GM19023 (cell line): ENCODE measurements at regions not wholly inside any gene's neighbourhood (a gene's known extent, or its start where the extent isn't known, plus 50 kb on each side); places are given as distances from the start of the nearest gene placed in this dataset.
"Not testable (repeated sequence)": the region's sequence is repeated elsewhere in the genome, so short reads cannot be mapped to it uniquely, and the experiment has no call there.

ENCODE experiments used
- ATAC-seq: cut with Tn5 transposase; IDR thresholded peaks from one replicate; pipeline ENCODE4 v1.9.1; 2021; ENCODE audit warnings: mild to moderate bottlenecking, moderate library complexity; ENCODE audit not compliant: unreplicated experiment

DNA sequence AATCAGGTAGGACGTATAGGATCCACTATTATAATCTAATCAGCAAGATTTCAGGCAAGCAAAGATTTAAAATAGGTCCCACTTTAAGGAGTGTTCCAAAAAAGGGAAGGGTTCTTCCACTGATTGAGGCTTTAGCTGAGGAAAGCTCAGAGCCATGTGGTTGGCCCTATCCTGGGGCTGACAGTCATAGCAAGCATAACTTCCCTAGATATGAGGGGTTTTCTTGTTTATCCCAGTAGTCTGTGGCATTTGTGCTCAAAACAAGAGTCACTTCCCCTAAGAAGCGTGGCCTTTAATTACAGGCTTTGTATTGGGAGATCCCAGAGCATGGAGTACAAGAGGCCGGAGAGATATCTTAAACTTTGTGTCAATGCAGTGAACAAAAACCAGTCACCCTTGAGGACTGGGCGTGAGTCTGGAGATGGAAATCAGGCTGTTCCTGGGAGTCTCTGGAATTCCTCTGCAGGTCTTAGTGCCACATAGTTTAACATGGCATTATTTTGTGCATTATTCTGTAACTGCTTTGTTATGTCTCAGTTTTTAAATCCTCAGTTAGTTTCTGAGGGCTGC, 136.9 kb upstream of the FBXO11 start:
- no peak for ATAC-seq

DNA sequence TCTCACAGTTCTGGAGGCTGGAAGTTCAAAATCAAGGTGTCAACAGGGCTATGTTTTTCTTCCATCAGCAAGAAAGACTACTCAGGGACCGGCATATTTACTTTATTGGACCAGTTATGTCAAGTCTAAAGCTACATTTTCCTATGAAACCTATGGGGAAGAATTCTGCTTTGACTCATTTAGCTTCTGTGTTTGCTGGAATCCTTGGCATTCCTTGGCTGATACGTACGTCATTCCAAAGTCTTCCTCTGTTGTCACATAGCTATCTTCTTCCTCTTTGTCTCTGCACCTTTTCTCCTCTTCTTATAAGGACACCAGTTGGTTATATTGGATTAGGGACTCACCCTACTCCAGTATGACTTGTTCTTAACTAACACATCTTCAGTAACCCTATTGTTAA, 137.4 kb upstream of the FBXO11 start:
- ATAC-seq: no peak

DNA sequence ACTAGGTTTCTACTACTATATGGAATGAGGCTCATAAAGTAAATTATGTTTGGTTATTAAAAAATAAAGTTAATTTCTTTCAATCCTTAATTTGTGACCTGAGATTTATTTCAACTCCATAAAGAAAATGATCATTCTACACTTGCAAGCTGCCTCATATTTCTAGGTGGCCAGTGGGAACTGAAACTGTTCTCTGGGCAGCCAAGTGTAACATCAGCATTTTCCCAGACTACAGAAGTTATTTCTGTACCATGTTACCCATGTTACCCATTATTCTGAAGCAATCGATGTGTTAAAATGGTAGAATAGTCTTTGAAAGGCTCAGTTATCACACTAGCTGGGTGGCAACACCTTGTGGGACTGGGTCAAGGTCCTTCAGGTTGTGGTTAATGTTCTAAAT, 139.3 kb upstream of the FBXO11 start:
- ATAC-seq: no peak

DNA sequence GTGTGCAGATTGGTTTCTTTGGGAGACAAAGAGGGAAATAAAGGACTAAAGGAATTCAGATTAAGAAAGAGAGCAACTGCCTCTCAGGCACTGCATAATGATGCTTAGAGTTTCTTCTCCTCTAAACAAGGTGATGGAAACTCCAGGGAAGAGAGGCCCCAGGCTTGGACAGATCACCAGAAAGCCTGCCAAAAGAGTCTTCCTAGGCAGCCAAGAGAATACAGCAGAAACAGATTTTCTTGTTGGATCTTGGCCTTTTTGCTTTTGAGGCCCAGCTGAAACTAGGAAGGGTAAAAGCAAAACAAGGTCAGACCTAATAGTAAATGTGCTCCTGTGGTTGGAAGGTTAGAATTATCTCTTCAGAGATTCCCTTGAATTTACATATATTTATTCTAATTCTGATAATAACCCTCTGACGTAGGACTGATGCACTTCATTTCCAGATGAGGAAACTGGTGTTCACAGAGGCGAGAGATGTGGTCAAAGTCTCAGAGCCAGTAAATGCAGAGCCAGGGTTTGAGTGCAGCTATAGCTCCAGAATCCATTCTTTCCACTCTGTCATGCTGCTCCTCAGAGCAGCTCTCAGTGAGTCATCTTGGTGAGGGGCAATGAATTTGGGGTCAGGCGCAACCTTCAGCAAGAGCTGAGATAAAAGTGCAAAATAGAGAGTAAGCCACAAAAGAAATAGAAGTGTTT, 142.3 kb upstream of the FBXO11 start:
- ATAC-seq: no peak

DNA sequence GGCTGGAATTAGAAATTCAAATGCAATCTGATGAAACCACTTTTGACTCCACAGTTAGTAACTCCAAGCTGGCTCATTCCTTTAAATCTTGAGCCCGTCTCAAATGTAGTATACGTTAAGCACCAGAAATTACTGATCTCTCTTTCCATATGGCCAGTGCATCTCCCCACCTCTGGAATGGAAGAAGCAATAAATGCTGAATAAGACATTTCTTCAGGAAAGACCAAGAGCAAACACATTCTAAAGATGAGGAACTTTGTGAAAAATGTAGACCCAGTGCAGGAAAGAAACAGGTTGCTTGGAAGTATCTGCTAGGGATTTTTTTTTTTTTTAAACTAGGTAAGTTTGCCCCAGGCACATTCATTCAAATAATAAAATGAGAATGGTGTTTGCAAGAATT, 143.1 kb upstream of the FBXO11 start:
- no peak for ATAC-seq

DNA sequence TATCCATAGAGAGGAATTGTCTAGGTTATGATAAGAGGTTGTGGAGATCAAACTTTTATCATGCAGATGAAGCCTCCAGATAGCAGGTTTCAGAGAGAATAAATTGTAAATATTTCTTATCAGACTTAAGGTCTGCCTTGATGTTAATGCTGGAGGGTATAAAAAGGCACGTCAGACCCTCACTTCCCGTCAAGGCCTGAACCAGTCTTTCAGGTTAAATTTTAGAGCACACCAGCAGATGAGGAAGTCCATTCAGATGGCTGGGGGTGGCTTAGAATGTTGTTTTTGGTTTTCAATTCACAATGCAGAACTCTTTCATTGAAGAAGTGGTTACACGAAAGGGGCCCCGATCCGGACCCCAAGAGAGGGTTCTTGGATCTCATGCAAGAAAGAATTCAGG, 144.4 kb upstream of the FBXO11 start:
- ATAC-seq: no peak

DNA sequence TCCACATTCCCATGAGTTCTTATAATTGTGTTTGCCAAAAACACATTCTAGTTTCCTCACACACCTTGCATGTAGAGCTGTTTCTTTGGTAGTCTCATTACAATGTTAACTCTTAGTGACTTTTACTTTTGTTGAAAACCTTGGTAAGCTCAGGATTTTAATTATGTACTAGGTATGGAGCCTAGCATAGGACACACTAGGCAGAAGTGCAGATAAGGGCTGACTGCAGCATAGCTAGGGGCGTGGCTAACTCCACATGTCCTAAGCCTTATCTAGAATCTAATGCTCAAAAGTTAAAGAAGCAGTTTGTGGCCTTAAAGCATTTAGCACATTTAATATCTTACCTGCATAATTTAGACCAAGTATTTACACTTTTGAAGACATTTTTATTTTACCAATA, 153.7 kb upstream of the FBXO11 start:
- ATAC-seq: no peak

DNA sequence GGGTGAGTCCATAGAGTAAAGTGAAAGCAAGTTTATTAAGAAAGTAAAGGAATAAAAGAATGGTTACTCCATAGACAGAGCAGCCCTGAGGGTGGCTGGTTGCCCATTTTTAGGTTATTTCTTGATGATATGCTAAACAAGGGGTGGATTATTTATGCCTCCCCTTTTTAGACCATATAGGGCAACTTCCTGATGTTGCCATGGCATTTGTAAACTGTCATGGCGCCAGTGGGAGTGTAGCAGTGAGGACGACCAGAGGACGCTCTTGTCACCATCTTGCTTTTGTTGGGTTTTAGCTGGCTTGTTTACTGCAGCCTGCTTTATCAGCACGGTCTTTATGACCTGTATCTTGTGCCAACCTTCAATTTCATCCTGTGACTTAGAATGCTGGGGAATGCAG, 155.4 kb upstream of the FBXO11 start:
- not testable (repeated sequence) for ATAC-seq

DNA sequence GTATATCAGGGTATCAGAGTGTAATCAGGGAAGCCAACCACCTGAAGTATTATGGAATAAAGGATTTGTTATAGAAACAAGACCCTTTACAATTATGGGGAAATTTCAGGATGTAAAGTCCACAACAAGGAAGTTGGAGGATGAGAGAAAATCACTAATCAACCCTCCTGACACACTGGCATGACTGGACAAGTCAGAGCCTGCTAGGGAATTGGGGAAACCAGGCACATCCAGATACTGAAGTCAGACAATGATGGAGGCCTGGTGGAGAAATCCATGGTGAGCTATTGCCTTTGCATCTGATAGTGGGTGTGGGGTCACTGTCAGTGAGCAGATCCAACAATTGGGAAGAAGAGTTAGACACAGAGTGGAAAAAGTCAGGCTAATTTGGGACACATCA, 158.8 kb upstream of the FBXO11 start:
- ATAC-seq: no peak

DNA sequence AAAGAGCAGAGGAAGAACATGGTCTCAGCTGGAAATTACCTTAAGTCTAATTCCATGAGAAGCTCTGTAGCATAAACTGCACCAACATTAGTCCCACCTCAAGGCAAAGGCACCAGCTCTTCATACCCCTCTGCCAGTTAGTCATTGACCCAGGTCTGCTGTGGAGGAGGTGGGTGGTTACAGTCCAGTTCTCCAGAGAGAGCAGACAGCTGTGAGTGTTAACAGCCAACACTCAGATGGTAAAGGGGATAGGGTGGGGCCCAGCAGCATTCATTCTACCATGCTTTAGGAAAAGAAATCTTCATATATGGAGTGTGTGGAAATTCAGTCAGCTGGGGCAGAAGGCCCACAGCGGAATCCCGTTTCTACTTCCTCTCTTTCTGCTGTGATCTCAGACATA, 159.7 kb upstream of the FBXO11 start:
- ATAC-seq: no peak

DNA sequence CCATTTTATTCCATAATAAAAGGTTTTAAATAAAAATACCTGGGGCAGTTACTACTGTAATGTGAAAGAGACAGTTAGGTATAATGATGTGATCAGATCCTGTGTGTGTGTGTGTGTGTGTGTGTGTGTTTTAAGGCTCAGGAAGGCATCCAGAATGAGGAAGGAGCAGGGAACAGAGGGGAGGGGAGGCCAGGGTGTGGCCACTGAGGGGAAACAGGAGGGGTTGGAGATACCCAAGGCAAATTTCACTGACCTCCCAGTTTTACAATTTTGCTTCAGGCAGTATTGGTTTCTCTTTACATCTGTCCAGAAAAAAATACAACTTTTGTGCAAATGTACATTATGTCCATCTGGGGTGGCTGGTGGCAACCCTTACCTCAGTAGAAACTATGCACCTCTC, 163.5 kb upstream of the FBXO11 start:
- ATAC-seq: no peak

DNA sequence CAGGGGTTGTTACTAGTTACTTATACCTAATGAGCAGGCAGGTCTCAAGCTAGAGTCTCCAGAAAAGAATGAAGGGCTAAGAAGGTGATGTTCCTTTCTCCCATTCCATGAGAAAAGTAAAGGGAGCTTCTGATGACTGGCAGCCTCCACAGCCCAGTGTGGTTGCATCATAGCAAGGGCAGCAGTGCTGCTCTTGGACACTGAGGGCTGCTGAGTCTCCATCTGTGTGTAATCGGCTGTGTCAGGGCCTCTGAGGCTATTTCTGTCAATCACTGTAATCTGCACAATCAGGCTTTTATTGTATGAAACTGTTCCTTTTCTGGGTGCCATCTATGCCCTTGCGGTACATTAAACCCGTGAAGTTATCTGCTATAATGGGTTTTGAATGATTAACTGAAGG, 164.1 kb upstream of the FBXO11 start:
- ATAC-seq: no peak

DNA sequence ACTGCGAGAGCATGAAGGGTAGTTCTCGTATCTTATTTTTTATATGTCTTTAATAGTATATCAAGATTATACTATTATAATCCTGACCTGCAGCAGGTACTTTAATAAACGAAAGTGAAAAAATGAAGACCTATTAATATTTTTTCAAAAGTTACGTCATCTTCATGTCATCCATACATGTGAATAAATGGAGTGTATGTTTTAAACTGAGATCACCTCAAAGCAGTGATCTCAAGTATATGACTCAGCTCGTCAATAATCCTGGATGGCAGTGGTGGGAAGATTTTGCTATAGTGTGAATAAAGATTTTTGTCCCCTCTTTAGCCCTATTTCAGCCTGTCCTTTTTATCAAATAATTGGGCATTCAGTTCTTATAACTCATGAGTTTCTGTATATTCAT, 166.3 kb upstream of the FBXO11 start:
- no peak for ATAC-seq

DNA sequence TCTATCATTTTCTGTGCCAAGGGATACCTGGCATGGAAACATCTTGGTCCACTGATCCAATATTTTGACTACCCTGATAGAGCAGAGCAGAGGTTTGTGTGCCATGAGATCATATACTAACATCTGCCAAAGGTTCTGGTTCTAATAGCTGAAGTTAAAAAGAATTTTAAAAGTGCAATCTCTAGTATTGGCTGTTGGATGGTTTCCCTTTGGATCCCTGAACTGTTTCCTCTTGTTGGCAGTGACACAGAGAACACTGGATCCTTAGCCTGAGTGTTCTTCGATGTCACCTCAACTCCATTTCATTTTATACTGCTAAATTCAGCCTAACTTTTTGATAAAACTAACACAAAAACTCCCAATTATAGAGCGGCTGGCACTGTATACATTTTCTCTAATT, 169.3 kb upstream of the FBXO11 start:
- no peak for ATAC-seq

DNA sequence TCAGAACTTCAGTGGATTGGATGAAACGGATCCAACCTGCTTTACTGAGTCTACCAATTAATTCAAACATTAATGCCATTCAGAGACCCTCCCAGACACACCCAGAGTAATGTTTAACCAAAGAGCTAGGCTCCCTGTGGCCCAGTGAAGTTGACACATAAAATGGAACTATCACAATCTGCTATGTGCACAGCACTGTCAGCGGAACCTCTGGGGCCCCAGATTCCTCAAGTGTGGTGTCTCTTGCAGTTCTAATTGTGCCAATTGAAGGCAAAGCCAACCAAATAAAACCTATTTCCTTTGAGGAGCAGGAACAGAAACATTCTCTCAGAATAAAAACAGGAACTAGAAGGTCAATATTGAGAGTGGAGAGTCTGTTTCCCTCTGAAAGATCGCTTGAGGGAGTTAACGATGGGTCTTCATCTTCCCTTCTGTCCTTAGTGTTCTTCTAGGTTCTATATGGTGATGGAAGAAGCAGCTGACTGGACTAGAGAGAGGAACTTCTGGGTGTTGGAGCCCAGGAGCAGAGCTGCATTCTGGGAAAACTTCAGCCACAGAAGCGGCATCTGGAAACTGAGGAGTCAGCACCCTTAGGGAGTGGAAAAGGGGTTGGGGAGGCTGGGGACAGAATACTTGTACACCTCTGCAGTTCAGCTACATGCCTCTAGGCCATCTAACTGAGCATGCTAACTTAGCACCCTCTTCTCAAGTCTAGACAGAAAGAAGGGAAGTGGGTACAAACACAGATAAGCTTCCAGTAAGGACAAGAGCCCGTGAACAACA, 174.4 kb upstream of the FBXO11 start:
- ATAC-seq: no peak

DNA sequence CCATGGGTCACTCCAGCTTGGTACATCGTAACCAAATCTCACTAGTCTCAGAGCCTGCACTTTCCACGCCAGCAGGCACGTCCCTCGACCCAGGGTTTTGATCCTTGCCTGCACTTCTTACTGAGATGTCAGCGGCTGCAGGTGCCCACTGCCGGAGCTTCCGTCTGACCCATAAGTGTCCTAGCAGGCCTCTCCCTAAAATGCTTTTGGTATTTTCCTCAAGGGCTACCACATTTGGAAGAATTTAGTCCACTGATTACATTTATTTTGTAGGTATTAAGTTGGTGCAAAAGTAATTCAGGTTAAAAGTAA, 175.0 kb upstream of the FBXO11 start:
- ATAC-seq: no peak

DNA sequence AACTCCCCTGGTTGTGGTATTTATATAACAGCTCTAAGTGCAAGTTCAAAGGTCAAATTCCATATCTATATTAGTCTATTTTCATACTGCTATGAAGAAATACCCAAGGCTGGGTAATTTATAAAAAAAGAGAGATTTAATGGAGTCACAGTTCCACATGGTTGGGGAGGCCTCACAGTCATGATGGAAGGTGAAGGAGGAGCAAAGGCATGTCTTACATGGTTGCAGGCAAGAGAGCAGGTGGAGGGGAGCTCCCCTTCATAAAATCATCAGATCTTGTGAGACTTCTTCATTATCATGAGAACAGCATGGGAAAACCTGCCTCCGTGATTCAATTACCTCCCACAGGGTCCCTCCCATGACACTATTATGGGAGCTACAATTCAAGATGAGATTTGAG, 179.6 kb upstream of the FBXO11 start:
- no peak for ATAC-seq

DNA sequence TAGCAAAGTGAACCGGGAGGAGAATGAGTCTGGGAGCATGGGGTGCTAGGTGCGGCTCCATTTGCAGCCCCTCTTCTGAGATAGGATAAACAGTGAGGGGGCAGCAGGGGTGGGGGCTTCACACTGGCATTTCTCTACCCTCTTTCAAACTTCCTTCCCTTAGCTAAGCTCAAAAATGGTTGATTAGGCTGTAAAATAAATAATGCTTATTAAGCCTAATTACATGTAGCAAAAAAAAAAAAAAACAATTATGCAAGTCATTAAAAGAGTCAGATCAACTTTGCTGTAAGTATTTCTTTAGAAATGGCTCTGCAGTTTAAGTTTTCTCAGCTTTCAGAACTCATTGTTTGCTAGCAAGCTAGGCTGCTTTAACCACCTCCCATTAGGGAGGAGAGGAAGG, 182.7 kb upstream of the FBXO11 start:
- ATAC-seq: no peak

DNA sequence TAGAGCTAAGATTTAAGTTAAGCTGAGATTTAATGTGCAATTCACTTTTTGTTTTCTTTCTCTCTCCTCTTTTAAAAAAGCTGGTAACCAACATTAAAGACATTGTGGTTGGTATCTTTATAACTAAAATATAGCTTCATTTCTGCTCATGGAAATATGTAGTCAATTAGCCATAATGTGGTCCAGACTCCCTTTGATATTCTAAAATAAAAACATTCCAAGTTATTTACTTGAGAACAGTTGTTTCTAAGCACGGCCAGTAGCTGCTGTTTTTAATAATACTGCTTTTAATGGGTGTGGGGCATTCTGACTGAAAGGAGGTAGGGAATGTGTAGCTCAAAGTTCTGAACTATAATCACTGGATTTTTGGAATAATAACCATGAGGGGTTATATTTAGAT, 183.3 kb upstream of the FBXO11 start:
- no peak for ATAC-seq

DNA sequence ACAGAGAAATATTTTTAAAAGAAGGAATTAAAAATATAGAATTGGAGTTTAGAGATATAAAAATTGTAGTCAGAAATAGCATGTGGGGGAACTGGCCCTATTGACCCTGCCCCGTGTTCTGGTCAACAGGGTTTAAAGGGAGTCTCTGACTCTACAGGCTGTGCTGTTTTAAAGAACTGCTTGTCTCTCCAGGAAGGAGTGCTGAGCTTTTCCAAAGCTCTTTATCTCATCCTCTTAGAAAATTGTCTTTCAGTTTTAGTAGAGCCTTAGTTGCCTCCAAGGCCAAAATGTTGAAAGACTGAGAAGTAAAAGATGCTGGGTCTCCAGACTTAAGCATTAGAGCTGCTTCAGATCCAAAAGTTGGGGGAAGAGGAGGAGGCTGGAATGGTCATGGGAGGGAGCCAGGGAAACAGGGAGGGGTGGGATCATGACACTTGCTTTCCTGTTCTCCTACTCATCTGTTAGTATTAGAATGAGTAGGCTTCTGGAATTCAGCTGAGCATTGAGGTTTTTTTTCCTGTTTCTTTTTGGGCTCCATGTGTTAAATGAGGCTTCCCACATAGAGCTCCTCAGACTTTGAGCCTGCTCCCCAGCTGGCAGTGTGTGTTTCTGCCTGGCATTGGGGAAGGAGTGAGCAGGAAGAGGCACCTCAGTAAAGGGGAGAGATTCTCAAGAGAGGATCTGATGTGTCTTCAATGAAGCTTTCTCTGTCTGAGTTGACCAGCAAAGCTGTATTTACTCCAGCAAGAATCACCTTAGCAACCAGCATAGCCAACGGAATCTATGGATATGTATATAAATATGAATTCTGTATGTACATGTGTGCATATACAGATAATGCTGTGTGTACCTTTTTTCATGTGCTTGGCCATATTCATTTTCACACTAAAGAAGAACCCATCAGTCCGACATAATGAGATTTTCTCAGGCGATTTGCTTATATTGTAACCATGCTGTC, 186.8 kb upstream of the FBXO11 start:
- no peak for ATAC-seq

DNA sequence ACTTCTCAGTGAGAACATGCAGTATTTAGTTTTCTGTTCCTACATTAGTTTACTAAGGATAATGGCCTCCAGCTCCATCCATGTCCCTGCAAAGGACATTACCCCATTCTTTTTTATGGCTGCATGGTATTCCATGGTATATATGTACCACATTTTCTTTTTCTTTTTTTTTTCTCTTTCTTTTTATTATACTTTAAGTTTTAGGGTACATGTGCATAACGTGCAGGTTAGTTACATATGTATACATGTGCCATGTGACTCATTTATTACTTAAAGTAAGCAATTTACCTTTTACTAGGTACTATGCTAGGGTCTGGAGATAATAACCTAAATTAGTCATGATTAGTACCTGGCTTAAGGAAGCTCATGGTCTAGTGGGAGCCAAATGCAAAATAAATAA, 190.5 kb upstream of the FBXO11 start:
- not testable (repeated sequence) for ATAC-seq
